C4-2B (cell line): ENCODE measurements at regions not wholly inside any gene's neighbourhood (a gene's known extent, or its start where the extent isn't known, plus 50 kb on each side); places are given as distances from the start of the nearest gene placed in this dataset.

Source experiments
- ZFX ChIP-seq: fragments of 450-650 bp; IDR thresholded peaks from 2 replicates; pipeline ENCODE4 v1.6.1; 2017
- TF ChIP-seq, protein P1 (sequence below): fragments of 450-650 bp; conservative IDR thresholded peaks from 2 replicates; pipeline ENCODE4 v1.5.1; 2017; ENCODE audit warnings: mild to moderate bottlenecking

DNA sequence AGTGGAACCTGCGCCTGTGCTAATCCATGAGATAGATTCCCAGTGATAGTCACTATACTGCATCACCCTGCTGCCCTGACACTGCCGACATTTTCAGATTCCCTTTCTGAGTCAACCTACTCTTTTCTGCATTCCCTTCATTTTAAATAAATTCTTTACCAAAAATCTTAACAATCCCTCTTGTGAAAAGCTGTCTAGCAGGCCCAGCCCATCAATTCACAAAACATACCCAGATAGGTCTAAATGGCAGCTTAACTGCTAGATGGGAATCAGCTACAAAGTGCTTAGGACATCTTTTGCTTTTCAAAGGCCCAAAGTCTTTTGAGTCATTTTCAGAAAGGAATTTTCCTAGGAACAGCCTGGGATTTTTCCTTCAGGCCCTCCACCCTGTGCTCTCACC is 180.1 kb upstream of the PTBP2 start:
- TF ChIP-seq, protein P1, sequence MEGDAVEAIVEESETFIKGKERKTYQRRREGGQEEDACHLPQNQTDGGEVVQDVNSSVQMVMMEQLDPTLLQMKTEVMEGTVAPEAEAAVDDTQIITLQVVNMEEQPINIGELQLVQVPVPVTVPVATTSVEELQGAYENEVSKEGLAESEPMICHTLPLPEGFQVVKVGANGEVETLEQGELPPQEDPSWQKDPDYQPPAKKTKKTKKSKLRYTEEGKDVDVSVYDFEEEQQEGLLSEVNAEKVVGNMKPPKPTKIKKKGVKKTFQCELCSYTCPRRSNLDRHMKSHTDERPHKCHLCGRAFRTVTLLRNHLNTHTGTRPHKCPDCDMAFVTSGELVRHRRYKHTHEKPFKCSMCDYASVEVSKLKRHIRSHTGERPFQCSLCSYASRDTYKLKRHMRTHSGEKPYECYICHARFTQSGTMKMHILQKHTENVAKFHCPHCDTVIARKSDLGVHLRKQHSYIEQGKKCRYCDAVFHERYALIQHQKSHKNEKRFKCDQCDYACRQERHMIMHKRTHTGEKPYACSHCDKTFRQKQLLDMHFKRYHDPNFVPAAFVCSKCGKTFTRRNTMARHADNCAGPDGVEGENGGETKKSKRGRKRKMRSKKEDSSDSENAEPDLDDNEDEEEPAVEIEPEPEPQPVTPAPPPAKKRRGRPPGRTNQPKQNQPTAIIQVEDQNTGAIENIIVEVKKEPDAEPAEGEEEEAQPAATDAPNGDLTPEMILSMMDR = no peak
- TF ChIP-seq ZFX = no peak
